ENCODE measurements at regions not wholly inside any gene's neighbourhood (a gene's known extent, or its start where the extent isn't known, plus 50 kb on each side); places are given as distances from the start of the nearest gene placed in this dataset.
"Not testable (repeated sequence)": the region's sequence is repeated elsewhere in the genome, so short reads cannot be mapped to it uniquely, and the experiment has no call there.

GRCh38 chrX:102849396-102849795, 87.7 kb upstream of the RAB40AL start:
- peak; percentile 36 for DNase-seq (ENCODE audit: low read depth)
- TF ChIP-seq CTCF (conservative IDR thresholded peaks at IDR 0.05; ENCODE audit: low read depth, low read length): no peak
- H3K4me3 ChIP-seq (ENCODE audit: low read depth, low read length): no peak overlapping the region

- DNase-seq (ENCODE audit: low read depth); H3K4me3 ChIP-seq (ENCODE audit: low read depth, low read length): not testable (repeated sequence)
These were observed 78.1 kb upstream of the RAB40AL start for GRCh38 chrX:102858826-102859549.

GRCh38 chrX:102859550-102859871, 77.6 kb upstream of the RAB40AL start:
- no peak for DNase-seq (ENCODE audit: low read depth)
- TF ChIP-seq CTCF (conservative IDR thresholded peaks at IDR 0.05; ENCODE audit: low read depth, low read length): no peak
- no peak overlapping the region for H3K4me3 ChIP-seq (ENCODE audit: low read depth, low read length)

- DNase-seq (ENCODE audit: low read depth): no peak
- no peak overlapping the region for H3K4me3 ChIP-seq (ENCODE audit: low read depth, low read length)
- TF ChIP-seq CTCF (conservative IDR thresholded peaks at IDR 0.05; ENCODE audit: low read depth, low read length): no peak
These were observed 76.8 kb upstream of the RAB40AL start for GRCh38 chrX:102860235-102860634.

DNA sequence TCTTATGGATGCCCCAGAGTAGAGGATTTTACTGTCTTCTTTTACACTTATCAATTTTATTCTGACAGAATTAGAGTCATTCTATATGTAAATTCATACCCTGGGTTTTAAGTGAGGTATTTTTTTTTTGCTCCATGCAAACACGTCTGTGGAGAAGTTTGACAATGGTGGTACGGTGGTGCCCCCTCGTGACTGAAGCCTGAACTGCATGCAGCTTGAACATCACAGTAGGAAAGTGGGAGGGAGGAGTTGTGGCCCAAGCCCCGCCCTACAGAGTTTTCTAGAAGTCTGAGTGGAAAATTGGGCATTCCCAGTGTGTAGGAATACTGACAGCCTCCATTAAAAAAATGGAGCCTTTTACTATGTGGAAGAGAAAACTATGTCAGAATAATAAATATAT, 73.3 kb upstream of the RAB40AL start:
- H3K4me3 ChIP-seq (ENCODE audit: low read depth, low read length): no peak overlapping the region
- no peak for DNase-seq (ENCODE audit: low read depth)
- TF ChIP-seq CTCF (conservative IDR thresholded peaks at IDR 0.05; ENCODE audit: low read depth, low read length): peak; percentile 75

DNA sequence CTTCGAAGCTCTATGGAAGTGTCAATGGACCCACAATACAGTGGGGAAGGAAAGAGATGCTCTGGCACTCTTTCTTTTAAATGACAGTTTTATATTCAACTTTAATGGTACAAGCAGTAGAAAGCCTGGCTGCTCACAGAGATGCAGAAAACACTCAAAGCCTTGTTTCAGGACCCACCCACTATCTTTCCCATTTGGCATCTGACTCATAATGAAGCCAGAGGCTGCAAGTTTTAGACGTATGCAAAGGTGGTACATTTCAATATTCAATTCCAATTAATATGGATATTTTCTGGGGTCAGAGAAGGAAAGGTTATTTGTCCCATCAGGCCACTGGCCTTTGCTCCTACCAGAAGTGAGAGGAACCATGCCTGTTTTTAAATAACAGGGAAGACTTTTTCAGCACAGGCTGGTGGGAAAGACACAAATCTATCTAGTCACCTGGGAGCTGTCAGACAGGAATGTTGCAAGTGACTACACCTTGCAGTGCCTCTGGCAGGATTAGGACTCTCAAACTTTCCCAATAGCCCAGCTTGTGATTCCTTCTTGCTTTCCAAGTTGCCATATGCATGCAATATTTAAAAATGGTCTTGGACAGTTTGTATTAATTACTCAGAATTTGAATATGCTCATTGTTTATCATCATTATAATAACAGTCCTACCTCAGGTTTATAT, 70.0 kb upstream of the RAB40AL start:
- DNase-seq (ENCODE audit: low read depth): no peak
- no peak overlapping the region for H3K4me3 ChIP-seq (ENCODE audit: low read depth, low read length)
- TF ChIP-seq CTCF (conservative IDR thresholded peaks at IDR 0.05; ENCODE audit: low read depth, low read length): no peak

GRCh38 chrX:102883491-102883890, 53.6 kb upstream of the RAB40AL start:
- TF ChIP-seq CTCF (conservative IDR thresholded peaks at IDR 0.05; ENCODE audit: low read depth, low read length): no peak
- H3K4me3 ChIP-seq (ENCODE audit: low read depth, low read length): no peak overlapping the region
- DNase-seq (ENCODE audit: low read depth): no peak

All from epithelial cell of proximal tubule (primary cell).